ENCODE measurements at regions not wholly inside any gene's neighbourhood (a gene's known extent, or its start where the extent isn't known, plus 50 kb on each side); places are given as distances from the start of the nearest gene placed in this dataset.
A peak's percentile ranks its signal among the peaks of the same experiment; 100 is the strongest.

DNA sequence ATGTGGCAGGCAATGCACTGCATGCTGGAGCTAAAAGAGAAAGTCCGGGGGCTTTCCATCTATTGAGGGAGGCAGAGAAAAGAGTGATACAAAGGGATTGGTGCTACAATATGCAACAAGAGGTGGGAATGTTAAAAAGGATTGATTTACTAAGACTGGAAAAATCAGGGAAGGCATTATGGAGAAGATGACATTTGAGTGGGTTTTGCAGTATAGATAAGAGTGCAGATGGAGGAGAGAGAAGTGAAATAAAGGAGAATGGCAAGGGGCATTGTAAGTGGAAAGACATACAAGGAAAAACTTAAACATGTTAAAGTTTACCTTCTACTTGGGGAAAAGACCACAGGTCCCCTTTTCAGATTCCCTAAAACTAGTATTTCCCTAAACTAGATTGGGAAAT lies 399.4 kb downstream of the KCNRG start:
- Histone ChIP-seq H3K27ac (ENCODE audit: low read length) (no peak overlapping the region), H3K4me1 (ENCODE audit: control insufficient read depth in 1 of 2, insufficient read depth in 2 of 2, low read length in 2 of 2) (peaks cover 0 to 5% of the 10 kb centered on the region in 2 donors), H3K4me3 (ENCODE audit: low read depth in 1 of 2, low read length in 2 of 2) (no peak overlapping the region), H3K36me3 (ENCODE audit: control insufficient read depth in 1 of 2, insufficient read depth in 2 of 2, low read length in 2 of 2) (no peaks in the 10 kb centered on the region), H3K9me3 (ENCODE audit: control insufficient read depth in 1 of 2, low read length in 2 of 2) (no peaks in the 10 kb centered on the region), H3K27me3 (ENCODE audit: low read depth, low read length) (no peaks in the 10 kb centered on the region)

DNA sequence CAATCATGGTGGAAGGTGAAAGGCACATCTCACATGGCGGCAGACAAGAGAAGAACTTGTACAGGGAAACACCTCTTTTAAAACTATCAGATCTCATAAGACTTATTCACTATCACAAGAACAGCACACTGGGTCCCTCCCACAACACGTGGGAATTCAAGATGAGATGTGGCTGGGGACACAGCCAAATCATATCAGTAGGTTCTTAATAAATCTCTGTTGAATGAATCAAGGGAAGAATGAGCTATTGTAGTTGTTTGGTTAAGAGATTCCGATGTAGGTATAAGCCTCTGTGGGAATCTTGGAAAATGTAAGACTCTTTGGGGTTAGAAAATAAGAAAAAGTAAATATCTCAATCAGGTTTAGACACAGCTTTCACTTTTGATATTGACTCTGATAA lies 400.2 kb downstream of the KCNRG start:
- H3K27me3 ChIP-seq (ENCODE audit: low read depth, low read length), result no peaks in the 10 kb centered on the region
- peaks cover 0 to 11% of the 10 kb centered on the region in 2 donors for H3K4me1 ChIP-seq (ENCODE audit: control insufficient read depth in 1 of 2, insufficient read depth in 2 of 2, low read length in 2 of 2)
- no peak overlapping the region for H3K27ac ChIP-seq (ENCODE audit: low read length)
- H3K4me3 ChIP-seq (ENCODE audit: low read depth in 1 of 2, low read length in 2 of 2), result no peak overlapping the region
- no peaks in the 10 kb centered on the region for H3K36me3 ChIP-seq (ENCODE audit: control insufficient read depth in 1 of 2, insufficient read depth in 2 of 2, low read length in 2 of 2)
- no peaks in the 10 kb centered on the region for H3K9me3 ChIP-seq (ENCODE audit: control insufficient read depth in 1 of 2, low read length in 2 of 2)

DNA sequence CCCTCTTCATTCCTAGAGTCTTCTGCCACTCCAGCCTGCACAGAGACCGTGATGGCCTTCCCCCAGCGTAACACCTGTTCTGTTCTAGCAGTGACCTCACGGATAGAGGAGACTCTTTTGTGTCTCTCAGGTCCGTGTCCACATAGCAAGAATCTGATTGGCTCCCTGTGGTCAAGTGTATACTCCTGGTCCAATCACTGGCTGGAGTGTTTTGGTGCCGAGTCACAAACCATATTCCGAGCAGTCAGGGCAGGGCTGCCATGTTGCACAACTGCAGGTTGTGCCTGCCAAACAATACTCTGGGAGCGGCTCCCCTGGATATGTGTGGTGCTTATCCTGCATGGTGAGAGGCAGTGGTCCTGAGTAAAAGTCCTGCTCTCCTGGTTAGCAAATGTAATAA lies 402.4 kb downstream of the KCNRG start:
- no peaks in the 10 kb centered on the region for H3K9me3 ChIP-seq (ENCODE audit: control insufficient read depth in 1 of 2, low read length in 2 of 2)
- H3K36me3 ChIP-seq (ENCODE audit: control insufficient read depth in 1 of 2, insufficient read depth in 2 of 2, low read length in 2 of 2), result no peaks in the 10 kb centered on the region
- no peaks in the 10 kb centered on the region for H3K27me3 ChIP-seq (ENCODE audit: low read depth, low read length)
- peaks cover 15 to 26% of the 10 kb centered on the region in 2 donors for H3K4me1 ChIP-seq (ENCODE audit: control insufficient read depth in 1 of 2, insufficient read depth in 2 of 2, low read length in 2 of 2)
- no peak overlapping the region for H3K27ac ChIP-seq (ENCODE audit: low read length)
- no peak overlapping the region for H3K4me3 ChIP-seq (ENCODE audit: low read depth in 1 of 2, low read length in 2 of 2)

DNA sequence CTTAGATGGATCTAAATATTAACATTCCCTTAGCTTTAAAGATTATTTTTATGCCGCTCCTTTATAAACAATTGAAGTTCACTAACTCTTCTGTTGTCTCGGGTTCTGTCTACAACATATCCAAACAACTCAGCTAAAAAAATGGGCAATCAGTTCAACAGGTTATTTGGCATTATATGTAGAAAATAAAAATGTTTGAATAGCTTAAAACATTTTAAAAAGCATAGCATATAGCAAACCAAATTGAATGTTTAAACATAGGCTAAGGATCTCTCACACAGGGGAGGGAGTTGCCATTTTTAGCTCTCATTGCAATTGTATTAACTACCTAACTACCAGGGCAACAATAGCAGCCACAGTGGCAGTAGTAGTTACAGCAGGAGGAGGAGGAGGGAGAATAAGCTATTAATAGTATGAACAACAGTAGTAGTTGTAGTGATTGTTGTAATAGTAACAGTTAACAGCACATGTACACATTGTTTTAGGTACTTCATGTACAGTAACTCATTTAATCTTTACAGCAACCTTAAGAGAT lies 404.2 kb downstream of the KCNRG start:
- no peak overlapping the region for H3K27ac ChIP-seq (ENCODE audit: low read length)

DNA sequence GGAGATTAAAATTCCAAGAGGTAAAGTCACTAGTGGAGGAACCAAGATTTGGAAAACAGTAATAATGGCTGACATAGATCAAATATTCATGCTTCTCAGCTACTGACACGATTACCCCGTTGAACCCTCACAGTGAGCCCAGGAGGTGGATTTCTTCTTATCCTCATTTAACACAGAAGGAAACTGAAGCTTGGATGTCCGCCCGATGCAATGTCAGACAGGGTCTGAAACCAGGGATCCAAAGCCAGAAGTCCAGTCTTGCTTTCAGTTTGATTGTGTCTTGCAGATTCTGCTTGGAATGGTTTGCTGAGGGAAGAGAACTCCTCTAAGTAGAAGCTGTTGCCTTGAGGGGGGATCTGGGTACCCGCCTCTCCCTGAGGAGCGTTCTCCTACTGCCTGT lies 404.7 kb downstream of the KCNRG start:
- no peaks in the 10 kb centered on the region for H3K27me3 ChIP-seq (ENCODE audit: low read depth, low read length)
- H3K9me3 ChIP-seq (ENCODE audit: control insufficient read depth in 1 of 2, low read length in 2 of 2), result no peaks in the 10 kb centered on the region
- H3K4me3 ChIP-seq (ENCODE audit: low read depth in 1 of 2, low read length in 2 of 2), result peak overlapping the region; percentile 4 to 26
- no peak overlapping the region for H3K27ac ChIP-seq (ENCODE audit: low read length)
- no peaks in the 10 kb centered on the region for H3K36me3 ChIP-seq (ENCODE audit: control insufficient read depth in 1 of 2, insufficient read depth in 2 of 2, low read length in 2 of 2)
- peaks cover 15 to 32% of the 10 kb centered on the region in 2 donors for H3K4me1 ChIP-seq (ENCODE audit: control insufficient read depth in 1 of 2, insufficient read depth in 2 of 2, low read length in 2 of 2)

More for the DNA sequence above, 404.2 kb downstream of the KCNRG start:
- Histone ChIP-seq H3K9me3 (ENCODE audit: control insufficient read depth in 1 of 2, low read length in 2 of 2) (no peaks in the 10 kb centered on the region), H3K27me3 (ENCODE audit: low read depth, low read length) (no peaks in the 10 kb centered on the region), H3K4me3 (ENCODE audit: low read depth in 1 of 2, low read length in 2 of 2) (peak overlapping the region in 1 of 2 donors; percentile 4), H3K36me3 (ENCODE audit: control insufficient read depth in 1 of 2, insufficient read depth in 2 of 2, low read length in 2 of 2) (no peaks in the 10 kb centered on the region), H3K4me1 (ENCODE audit: control insufficient read depth in 1 of 2, insufficient read depth in 2 of 2, low read length in 2 of 2) (peaks cover 15 to 32% of the 10 kb centered on the region in 2 donors)

DNA sequence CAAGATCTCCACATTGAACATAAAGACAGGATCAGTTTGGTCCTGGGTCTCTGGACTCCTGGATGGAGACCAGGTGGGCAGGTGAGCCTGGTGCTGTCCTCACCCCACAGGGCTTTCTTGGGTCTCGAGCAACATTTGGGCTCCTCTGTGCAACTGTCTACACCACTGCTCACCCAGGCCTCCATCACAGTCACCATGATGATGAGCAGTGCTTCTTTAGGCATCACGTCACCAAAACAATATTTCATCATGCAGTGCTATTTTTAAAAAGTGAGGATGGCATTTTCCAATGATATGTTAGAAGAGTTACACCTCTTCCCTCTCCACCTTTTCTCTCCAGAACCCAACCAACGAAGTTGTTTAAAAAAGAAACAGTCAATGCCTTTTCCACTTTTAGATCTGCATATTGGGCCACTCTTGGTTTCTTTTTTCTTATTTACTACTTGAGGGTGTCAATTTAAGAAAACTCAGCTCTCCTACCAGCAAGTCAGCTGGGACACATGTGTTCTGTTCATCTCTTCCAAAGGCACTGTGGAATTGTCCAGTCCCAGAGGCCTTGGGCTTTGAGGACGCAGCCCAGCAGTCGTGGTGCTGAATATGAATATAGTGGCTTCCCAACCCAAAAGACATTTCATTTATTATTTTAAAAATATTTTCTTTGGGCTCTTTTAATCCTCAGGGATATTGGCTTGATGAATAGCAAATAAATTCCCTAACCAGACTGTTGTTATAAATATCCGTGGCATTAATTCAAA lies 405.7 kb downstream of the KCNRG start:
- Histone ChIP-seq H3K4me1 (ENCODE audit: control insufficient read depth in 1 of 2, insufficient read depth in 2 of 2, low read length in 2 of 2) (peaks cover 15 to 32% of the 10 kb centered on the region in 2 donors), H3K36me3 (ENCODE audit: control insufficient read depth in 1 of 2, insufficient read depth in 2 of 2, low read length in 2 of 2) (no peaks in the 10 kb centered on the region), H3K27me3 (ENCODE audit: low read depth, low read length) (no peaks in the 10 kb centered on the region), H3K4me3 (ENCODE audit: low read depth in 1 of 2, low read length in 2 of 2) (no peak overlapping the region), H3K9me3 (ENCODE audit: control insufficient read depth in 1 of 2, low read length in 2 of 2) (no peaks in the 10 kb centered on the region), H3K27ac (ENCODE audit: low read length) (no peak overlapping the region)

DNA sequence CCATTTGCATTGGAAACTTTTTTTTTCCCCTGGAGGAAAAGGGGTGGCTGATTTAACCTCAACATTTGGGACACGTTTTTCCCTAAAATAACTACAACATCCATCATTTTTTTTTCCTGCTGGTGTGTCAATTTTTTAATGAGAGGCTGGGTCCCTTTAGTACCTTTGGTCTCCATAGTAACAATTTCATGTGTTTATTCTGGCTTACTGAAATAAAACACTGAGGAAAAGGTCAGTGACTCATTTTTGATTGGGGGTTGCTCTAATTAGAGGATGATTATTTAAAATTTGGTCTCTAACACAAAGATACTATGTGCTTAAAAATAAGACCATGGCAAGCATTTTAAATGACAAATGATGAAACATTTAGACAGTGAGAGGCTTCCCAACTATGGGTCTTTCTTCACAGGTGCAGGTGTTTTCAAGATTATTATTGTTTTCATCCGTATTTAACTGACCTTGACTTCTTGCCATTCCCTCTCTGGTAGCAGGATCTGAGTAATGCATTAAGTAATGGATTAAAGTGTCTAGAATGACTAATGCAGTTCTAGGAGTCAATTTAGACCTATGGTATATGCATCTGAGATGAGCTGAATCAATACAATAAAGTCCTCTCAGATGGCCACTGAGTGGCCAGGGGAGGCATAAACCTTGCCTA lies 406.4 kb downstream of the KCNRG start:
- Histone ChIP-seq H3K4me1 (ENCODE audit: control insufficient read depth in 1 of 2, insufficient read depth in 2 of 2, low read length in 2 of 2) (peaks cover 15 to 32% of the 10 kb centered on the region in 2 donors), H3K27ac (ENCODE audit: low read length) (no peak overlapping the region), H3K4me3 (ENCODE audit: low read depth in 1 of 2, low read length in 2 of 2) (peak overlapping the region in 1 of 2 donors; percentile 26), H3K36me3 (ENCODE audit: control insufficient read depth in 1 of 2, insufficient read depth in 2 of 2, low read length in 2 of 2) (no peaks in the 10 kb centered on the region), H3K9me3 (ENCODE audit: control insufficient read depth in 1 of 2, low read length in 2 of 2) (no peaks in the 10 kb centered on the region), H3K27me3 (ENCODE audit: low read depth, low read length) (no peaks in the 10 kb centered on the region)

DNA sequence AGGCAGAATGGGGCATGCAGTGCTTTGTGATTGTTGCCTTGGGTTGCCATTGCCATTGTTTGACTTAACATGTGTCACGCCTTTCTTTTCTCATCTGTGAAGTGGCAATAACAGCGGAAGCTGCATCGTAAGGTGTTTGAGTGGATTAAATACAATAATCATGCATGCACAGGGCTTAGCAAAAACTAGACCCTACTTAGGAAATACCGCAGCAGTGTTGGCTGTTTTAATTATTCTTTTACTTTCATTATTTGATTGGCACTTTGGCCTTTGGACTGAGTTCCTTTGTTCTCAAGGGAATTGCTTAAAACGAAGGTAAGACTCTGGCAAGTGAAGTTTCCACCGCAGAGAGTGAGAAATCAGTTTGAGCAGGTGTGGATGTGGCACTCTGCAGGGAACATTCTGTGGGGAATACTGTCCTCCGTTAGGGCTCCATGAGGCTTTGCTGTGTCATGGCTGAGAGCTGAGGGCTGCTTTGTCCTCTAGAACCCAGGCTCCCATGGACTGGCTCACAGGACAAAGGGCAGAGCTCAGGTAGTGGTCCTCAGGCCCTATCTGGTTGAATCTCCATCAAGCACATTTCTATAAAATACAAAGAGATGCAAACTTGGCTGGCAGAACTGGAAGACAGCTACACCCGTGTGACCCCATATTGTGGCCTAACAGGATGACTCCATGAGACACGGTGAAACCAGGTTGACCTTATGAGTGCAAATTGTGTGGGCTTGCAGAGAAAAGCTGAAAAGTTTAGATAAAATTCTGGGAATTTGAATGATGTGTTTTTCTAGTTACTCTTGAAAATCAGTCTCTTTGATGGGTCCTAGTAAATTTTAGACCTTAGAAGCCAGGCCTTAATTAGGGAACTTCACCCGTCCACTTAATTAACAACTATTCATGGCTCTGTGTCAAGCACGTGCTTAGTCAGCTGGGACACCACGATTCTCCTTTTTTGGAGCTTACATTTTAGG lies 407.2 kb downstream of the KCNRG start:
- Histone ChIP-seq H3K4me1 (ENCODE audit: control insufficient read depth in 1 of 2, insufficient read depth in 2 of 2, low read length in 2 of 2) (peaks cover 15 to 32% of the 10 kb centered on the region in 2 donors), H3K9me3 (ENCODE audit: control insufficient read depth in 1 of 2, low read length in 2 of 2) (no peaks in the 10 kb centered on the region), H3K36me3 (ENCODE audit: control insufficient read depth in 1 of 2, insufficient read depth in 2 of 2, low read length in 2 of 2) (no peaks in the 10 kb centered on the region), H3K27ac (ENCODE audit: low read length) (no peak overlapping the region), H3K27me3 (ENCODE audit: low read depth, low read length) (no peaks in the 10 kb centered on the region), H3K4me3 (ENCODE audit: low read depth in 1 of 2, low read length in 2 of 2) (peak overlapping the region in 1 of 2 donors; percentile 26)

DNA sequence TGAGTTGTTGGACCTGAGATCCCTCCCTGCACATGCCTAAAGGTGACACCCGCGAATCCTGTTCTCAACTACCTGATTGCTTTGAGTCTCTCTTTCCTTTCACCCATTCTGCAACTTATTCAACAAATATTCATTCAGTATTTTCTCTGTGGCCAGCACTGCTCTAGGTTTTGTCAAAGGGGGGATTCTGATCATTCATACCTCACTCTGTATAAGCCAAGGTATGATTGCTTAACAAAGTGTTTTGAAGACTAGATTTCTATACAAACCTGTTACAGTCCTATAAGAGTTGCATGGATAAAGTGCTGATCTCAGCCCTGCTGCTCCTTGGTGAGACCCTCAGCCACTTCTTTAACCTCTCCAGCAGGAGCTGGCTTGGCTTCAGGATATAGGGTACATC lies 409.7 kb downstream of the KCNRG start:
- no peak overlapping the region for H3K4me3 ChIP-seq (ENCODE audit: low read depth in 1 of 2, low read length in 2 of 2)
- H3K36me3 ChIP-seq (ENCODE audit: control insufficient read depth in 1 of 2, insufficient read depth in 2 of 2, low read length in 2 of 2), result no peaks in the 10 kb centered on the region
- no peak overlapping the region for H3K27ac ChIP-seq (ENCODE audit: low read length)
- no peaks in the 10 kb centered on the region for H3K9me3 ChIP-seq (ENCODE audit: control insufficient read depth in 1 of 2, low read length in 2 of 2)
- peaks cover 15 to 29% of the 10 kb centered on the region in 2 donors for H3K4me1 ChIP-seq (ENCODE audit: control insufficient read depth in 1 of 2, insufficient read depth in 2 of 2, low read length in 2 of 2)
- H3K27me3 ChIP-seq (ENCODE audit: low read depth, low read length), result no peaks in the 10 kb centered on the region

DNA sequence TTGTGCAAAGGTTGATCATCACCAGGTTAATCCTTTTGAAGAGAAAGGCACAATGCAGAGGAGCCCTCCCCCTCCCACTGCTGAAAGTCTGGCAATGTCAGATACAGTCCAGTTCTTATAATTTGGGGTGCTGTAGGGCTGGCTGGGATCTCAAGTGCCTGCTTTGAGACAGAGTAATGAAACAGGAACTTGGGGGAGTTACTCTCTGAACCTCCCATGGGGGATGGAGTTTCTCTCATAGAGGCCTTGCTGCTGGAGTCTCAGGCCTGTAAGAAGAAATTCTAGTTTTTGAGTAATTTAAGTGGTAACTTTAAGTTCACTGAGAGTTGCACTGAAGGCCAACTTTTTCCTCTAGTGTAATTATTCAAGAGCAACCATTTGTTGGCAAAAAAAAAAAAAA lies 410.5 kb downstream of the KCNRG start:
- Histone ChIP-seq H3K27me3 (ENCODE audit: low read depth, low read length) (no peaks in the 10 kb centered on the region), H3K4me3 (ENCODE audit: low read depth in 1 of 2, low read length in 2 of 2) (no peak overlapping the region), H3K9me3 (ENCODE audit: control insufficient read depth in 1 of 2, low read length in 2 of 2) (no peaks in the 10 kb centered on the region), H3K36me3 (ENCODE audit: control insufficient read depth in 1 of 2, insufficient read depth in 2 of 2, low read length in 2 of 2) (no peaks in the 10 kb centered on the region), H3K27ac (ENCODE audit: low read length) (no peak overlapping the region), H3K4me1 (ENCODE audit: control insufficient read depth in 1 of 2, insufficient read depth in 2 of 2, low read length in 2 of 2) (peaks cover 14 to 23% of the 10 kb centered on the region in 2 donors)

DNA sequence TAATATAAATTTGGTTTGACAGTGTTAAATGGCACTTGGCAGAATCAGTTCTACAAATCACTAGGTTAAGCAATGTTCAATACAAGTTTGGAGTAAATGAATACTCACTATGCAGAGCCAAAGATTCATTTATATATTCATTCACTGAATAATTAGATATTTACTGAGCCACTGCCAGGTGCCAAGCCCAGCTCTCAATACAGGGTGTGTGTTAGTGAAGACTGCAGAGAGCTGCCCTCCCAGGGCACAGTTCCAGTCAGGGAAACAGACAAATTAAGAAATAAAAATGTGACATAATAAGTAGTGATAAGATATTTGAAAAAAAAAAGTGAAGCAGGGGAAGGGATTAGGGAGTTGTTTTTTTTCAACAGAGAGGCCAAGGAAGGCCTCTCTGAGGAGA lies 411.7 kb downstream of the KCNRG start:
- no peaks in the 10 kb centered on the region for H3K27me3 ChIP-seq (ENCODE audit: low read depth, low read length)
- no peaks in the 10 kb centered on the region for H3K36me3 ChIP-seq (ENCODE audit: control insufficient read depth in 1 of 2, insufficient read depth in 2 of 2, low read length in 2 of 2)
- H3K4me1 ChIP-seq (ENCODE audit: control insufficient read depth in 1 of 2, insufficient read depth in 2 of 2, low read length in 2 of 2), result peaks cover 4 to 11% of the 10 kb centered on the region in 2 donors
- H3K9me3 ChIP-seq (ENCODE audit: control insufficient read depth in 1 of 2, low read length in 2 of 2), result no peaks in the 10 kb centered on the region
- no peak overlapping the region for H3K4me3 ChIP-seq (ENCODE audit: low read depth in 1 of 2, low read length in 2 of 2)
- H3K27ac ChIP-seq (ENCODE audit: low read length), result no peak overlapping the region

All from muscle layer of duodenum (tissue), 2 donors.